ENCODE measurements at regions not wholly inside any gene's neighbourhood (a gene's known extent, or its start where the extent isn't known, plus 50 kb on each side); places are given as distances from the start of the nearest gene placed in this dataset.

DNA sequence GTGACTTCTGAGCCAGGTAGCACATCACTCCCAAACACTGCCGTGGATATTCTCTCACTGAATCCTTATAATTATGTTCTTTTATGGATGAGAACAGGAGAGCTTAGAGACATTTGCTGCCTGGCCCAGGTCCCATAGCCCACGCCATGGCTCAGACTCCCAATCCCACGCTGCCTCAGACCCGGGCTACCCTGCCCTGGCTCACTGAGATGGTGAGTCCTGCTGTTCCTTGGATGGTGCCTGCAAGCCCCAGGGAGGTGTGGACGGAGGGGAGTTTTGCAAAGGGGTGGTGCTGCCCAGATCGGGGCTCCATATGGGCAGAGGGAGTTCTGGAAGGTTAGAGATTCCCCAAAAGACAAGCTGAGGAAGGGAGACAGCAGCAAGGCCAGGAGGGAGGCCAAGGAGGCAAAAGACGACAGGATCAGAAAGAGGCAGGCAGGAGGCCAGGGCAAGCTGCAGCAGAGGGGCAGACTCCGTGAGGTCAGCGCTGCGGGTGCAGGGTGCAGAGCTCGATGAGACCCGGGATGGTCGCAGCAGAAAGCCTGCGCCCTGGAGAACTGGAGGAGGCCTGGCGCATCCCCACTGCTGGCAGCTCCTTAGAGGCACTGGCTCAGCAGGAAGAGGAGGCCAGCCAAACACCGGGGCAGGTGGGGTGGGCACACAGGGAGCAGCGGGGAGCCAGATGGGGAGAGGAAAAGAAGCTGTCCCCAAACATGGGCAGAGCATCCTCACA is 95.7 kb upstream of the ALDH1A3 start:
- TF ChIP-seq, protein P1, sequence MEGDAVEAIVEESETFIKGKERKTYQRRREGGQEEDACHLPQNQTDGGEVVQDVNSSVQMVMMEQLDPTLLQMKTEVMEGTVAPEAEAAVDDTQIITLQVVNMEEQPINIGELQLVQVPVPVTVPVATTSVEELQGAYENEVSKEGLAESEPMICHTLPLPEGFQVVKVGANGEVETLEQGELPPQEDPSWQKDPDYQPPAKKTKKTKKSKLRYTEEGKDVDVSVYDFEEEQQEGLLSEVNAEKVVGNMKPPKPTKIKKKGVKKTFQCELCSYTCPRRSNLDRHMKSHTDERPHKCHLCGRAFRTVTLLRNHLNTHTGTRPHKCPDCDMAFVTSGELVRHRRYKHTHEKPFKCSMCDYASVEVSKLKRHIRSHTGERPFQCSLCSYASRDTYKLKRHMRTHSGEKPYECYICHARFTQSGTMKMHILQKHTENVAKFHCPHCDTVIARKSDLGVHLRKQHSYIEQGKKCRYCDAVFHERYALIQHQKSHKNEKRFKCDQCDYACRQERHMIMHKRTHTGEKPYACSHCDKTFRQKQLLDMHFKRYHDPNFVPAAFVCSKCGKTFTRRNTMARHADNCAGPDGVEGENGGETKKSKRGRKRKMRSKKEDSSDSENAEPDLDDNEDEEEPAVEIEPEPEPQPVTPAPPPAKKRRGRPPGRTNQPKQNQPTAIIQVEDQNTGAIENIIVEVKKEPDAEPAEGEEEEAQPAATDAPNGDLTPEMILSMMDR (tag by site-specific recombination; IDR thresholded peaks at IDR 0.05) = no peak
- TF ChIP-seq HOXA7 (CRISPR knock-in tag; IDR thresholded peaks at IDR 0.05; ENCODE audit: borderline replicate concordance) (no peak), ZNF24 (tag by site-specific recombination; IDR thresholded peaks at IDR 0.05) (no peak), ZNF768 (tag by site-specific recombination; IDR thresholded peaks at IDR 0.05) (no peak), ZNF549 (tag by site-specific recombination; IDR thresholded peaks at IDR 0.05) (no peak)
- TF ChIP-seq, protein P2, sequence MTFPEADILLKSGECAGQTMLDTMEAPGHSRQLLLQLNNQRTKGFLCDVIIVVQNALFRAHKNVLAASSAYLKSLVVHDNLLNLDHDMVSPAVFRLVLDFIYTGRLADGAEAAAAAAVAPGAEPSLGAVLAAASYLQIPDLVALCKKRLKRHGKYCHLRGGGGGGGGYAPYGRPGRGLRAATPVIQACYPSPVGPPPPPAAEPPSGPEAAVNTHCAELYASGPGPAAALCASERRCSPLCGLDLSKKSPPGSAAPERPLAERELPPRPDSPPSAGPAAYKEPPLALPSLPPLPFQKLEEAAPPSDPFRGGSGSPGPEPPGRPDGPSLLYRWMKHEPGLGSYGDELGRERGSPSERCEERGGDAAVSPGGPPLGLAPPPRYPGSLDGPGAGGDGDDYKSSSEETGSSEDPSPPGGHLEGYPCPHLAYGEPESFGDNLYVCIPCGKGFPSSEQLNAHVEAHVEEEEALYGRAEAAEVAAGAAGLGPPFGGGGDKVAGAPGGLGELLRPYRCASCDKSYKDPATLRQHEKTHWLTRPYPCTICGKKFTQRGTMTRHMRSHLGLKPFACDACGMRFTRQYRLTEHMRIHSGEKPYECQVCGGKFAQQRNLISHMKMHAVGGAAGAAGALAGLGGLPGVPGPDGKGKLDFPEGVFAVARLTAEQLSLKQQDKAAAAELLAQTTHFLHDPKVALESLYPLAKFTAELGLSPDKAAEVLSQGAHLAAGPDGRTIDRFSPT (tag by site-specific recombination; IDR thresholded peaks at IDR 0.05) = no peak
- TF ChIP-seq, protein P3, sequence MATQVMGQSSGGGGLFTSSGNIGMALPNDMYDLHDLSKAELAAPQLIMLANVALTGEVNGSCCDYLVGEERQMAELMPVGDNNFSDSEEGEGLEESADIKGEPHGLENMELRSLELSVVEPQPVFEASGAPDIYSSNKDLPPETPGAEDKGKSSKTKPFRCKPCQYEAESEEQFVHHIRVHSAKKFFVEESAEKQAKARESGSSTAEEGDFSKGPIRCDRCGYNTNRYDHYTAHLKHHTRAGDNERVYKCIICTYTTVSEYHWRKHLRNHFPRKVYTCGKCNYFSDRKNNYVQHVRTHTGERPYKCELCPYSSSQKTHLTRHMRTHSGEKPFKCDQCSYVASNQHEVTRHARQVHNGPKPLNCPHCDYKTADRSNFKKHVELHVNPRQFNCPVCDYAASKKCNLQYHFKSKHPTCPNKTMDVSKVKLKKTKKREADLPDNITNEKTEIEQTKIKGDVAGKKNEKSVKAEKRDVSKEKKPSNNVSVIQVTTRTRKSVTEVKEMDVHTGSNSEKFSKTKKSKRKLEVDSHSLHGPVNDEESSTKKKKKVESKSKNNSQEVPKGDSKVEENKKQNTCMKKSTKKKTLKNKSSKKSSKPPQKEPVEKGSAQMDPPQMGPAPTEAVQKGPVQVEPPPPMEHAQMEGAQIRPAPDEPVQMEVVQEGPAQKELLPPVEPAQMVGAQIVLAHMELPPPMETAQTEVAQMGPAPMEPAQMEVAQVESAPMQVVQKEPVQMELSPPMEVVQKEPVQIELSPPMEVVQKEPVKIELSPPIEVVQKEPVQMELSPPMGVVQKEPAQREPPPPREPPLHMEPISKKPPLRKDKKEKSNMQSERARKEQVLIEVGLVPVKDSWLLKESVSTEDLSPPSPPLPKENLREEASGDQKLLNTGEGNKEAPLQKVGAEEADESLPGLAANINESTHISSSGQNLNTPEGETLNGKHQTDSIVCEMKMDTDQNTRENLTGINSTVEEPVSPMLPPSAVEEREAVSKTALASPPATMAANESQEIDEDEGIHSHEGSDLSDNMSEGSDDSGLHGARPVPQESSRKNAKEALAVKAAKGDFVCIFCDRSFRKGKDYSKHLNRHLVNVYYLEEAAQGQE (tag by site-specific recombination; IDR thresholded peaks at IDR 0.05) = no peak

Measured in HEK293 (cell line).